ENCODE measurements at regions not wholly inside any gene's neighbourhood (a gene's known extent, or its start where the extent isn't known, plus 50 kb on each side); places are given as distances from the start of the nearest gene placed in this dataset.
"Not testable (repeated sequence)": the region's sequence is repeated elsewhere in the genome, so short reads cannot be mapped to it uniquely, and the experiment has no call there.

DNA sequence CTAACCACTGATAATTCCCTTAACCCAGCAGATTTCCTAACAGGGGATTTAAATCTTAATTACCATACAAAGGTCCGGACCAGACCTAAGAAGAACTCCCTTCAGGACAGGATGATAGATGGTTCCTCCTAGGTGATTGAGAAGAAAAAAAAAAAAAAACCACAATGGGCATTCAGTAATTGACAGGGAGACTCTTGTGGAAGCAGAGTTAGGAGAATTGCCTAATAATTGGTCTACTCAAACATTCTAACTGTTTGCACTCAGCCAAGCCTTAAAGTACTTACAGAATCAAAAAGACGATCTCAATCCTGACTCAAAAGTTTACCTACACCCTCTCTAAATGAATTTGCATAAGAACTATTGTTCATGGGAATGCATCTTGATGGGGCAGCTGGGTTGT, 844.7 kb upstream of the ACVR2A start:
- TF ChIP-seq, protein P1, sequence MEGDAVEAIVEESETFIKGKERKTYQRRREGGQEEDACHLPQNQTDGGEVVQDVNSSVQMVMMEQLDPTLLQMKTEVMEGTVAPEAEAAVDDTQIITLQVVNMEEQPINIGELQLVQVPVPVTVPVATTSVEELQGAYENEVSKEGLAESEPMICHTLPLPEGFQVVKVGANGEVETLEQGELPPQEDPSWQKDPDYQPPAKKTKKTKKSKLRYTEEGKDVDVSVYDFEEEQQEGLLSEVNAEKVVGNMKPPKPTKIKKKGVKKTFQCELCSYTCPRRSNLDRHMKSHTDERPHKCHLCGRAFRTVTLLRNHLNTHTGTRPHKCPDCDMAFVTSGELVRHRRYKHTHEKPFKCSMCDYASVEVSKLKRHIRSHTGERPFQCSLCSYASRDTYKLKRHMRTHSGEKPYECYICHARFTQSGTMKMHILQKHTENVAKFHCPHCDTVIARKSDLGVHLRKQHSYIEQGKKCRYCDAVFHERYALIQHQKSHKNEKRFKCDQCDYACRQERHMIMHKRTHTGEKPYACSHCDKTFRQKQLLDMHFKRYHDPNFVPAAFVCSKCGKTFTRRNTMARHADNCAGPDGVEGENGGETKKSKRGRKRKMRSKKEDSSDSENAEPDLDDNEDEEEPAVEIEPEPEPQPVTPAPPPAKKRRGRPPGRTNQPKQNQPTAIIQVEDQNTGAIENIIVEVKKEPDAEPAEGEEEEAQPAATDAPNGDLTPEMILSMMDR (conservative IDR thresholded peaks at IDR 0.05), result not testable (repeated sequence)
- not testable (repeated sequence) for TF ChIP-seq EZH2 (IDR thresholded peaks at IDR 0.05; ENCODE audit: low read depth)
